ENCODE measurements at regions not wholly inside any gene's neighbourhood (a gene's known extent, or its start where the extent isn't known, plus 50 kb on each side); places are given as distances from the start of the nearest gene placed in this dataset.

DNA sequence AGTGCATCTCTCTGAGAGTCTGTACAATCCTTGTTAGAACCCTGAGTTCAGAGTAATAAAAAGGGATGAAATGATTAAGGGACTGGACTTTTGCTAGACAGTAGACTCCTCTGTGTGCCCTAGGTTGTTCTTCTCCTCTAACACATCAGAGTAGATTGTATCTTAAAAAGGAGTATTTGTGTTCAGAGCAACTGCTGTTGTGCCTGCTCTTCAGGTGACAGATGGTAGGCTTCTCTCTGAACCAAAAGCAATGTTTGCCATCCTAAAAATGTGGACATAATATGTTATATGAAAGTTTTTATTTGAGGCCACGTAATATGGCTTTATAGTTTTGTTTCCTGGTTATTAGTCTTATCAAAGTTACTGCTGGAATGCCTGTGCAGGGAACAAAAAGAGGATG, 588.6 kb upstream of the FAT1 start:
- TF ChIP-seq POLR2A (IDR thresholded peaks at IDR 0.05) = no peak
- no peak for TF ChIP-seq CTCF (IDR thresholded peaks at IDR 0.05)
- no peak overlapping the region for H3K27ac ChIP-seq
- no peak for ATAC-seq
- H3K36me3 ChIP-seq (replicated peaks in 1 of 2; ENCODE audit: insufficient read depth in 1 of 2, low read depth in 2 of 2) = no peaks in the 10 kb centered on the region
- H3K4me3 ChIP-seq = no peak overlapping the region
- no peaks in the 10 kb centered on the region for H3K9me3 ChIP-seq
- H3K4me1 ChIP-seq = no peaks in the 10 kb centered on the region
- intact Hi-C loops (cut with DNase I) = no loop called here
- WGBS, 2 donors = 65 to 69% methylated on average over 1 of the region's 1 CpG
- DNase-seq = no peak
- no peaks in the 10 kb centered on the region for H3K27me3 ChIP-seq

DNA sequence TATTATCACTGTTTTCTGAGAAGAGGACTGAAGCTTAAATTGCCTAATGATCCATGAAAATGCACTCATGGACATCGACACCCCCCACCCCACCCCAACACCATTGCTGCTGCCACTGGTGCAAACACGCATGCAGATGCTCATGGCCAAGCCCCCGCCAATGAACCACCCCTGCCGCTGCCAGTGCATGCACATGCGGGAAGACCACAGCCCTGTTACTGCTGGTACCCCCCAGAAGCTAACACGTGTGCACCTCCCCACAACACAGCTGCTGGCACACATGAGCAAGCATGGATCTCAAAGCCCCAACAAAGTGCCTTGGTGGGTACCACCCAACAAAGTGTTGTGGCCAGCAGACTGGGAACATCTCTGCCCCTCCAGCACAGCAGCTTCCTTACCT, 594.1 kb upstream of the FAT1 start:
- Histone ChIP-seq H3K36me3 (replicated peaks in 1 of 2; ENCODE audit: insufficient read depth in 1 of 2, low read depth in 2 of 2) (no peaks in the 10 kb centered on the region), H3K4me1 (no peaks in the 10 kb centered on the region), H3K27ac (no peak overlapping the region), H3K9me3 (no peaks in the 10 kb centered on the region), H3K4me3 (no peak overlapping the region), H3K27me3 (no peaks in the 10 kb centered on the region)
- WGBS, 2 donors = 87 to 92% methylated on average over 5 to 6 of the region's 6 CpGs
- intact Hi-C loops (cut with DNase I) = no loop called here
- TF ChIP-seq POLR2A (IDR thresholded peaks at IDR 0.05) (no peak), CTCF (IDR thresholded peaks at IDR 0.05) (no peak)
- no peak for ATAC-seq
- no peak for DNase-seq

GRCh38 chr4:187321711-187322110, 598.1 kb upstream of the FAT1 start:
- 60 to 63% methylated on average over 2 of the region's 2 CpGs for WGBS, 2 donors
- intact Hi-C loops (cut with DNase I) = no loop called here
- no peak for ATAC-seq
- H3K27ac ChIP-seq = no peak overlapping the region
- no peak for DNase-seq
- H3K27me3 ChIP-seq = no peaks in the 10 kb centered on the region
- TF ChIP-seq POLR2A (IDR thresholded peaks at IDR 0.05) (no peak), CTCF (IDR thresholded peaks at IDR 0.05) (no peak)
- no peaks in the 10 kb centered on the region for H3K36me3 ChIP-seq (replicated peaks in 1 of 2; ENCODE audit: insufficient read depth in 1 of 2, low read depth in 2 of 2)
- no peaks in the 10 kb centered on the region for H3K4me1 ChIP-seq
- no peak overlapping the region for H3K4me3 ChIP-seq
- no peaks in the 10 kb centered on the region for H3K9me3 ChIP-seq

DNA sequence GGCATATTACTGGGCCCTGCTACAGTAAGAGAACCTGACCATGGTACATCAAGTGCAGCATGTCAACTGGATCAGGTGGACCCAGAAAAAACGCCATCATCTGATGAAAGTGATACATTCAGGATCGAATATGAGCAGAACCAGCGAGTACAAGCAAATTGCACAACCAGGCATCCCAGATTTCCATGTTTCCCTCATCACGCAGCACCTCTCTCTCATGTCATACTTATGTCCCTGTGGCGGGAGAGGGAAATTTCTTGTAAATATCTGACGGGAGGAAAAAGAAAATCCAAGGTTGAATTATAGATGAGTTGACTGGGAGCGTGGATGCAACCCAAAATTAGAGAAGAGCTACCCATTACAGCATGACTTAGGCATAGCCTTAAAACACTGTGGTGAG, 608.5 kb upstream of the FAT1 start:
- 74 to 87% methylated on average over 7 of the region's 7 CpGs for WGBS, 2 donors
- no peaks in the 10 kb centered on the region for H3K27me3 ChIP-seq
- no peak for TF ChIP-seq POLR2A (IDR thresholded peaks at IDR 0.05)
- no peak for TF ChIP-seq CTCF (IDR thresholded peaks at IDR 0.05)
- no peak overlapping the region for H3K4me3 ChIP-seq
- H3K27ac ChIP-seq = no peak overlapping the region
- H3K4me1 ChIP-seq = no peaks in the 10 kb centered on the region
- H3K9me3 ChIP-seq = no peaks in the 10 kb centered on the region
- no peaks in the 10 kb centered on the region for H3K36me3 ChIP-seq (replicated peaks in 1 of 2; ENCODE audit: insufficient read depth in 1 of 2, low read depth in 2 of 2)
- DNase-seq = no peak
- intact Hi-C loops (cut with DNase I) = no loop called here
- ATAC-seq = no peak

GRCh38 chr4:187333151-187333550, 609.5 kb upstream of the FAT1 start:
- H3K9me3 ChIP-seq = no peaks in the 10 kb centered on the region
- no peaks in the 10 kb centered on the region for H3K27me3 ChIP-seq
- no peak overlapping the region for H3K27ac ChIP-seq
- no peaks in the 10 kb centered on the region for H3K4me1 ChIP-seq
- TF ChIP-seq POLR2A (IDR thresholded peaks at IDR 0.05) (no peak), CTCF (IDR thresholded peaks at IDR 0.05) (no peak)
- 81 to 87% methylated on average over 4 of the region's 4 CpGs for WGBS, 2 donors
- intact Hi-C loops (cut with DNase I) = no loop called here
- ATAC-seq (no peak), DNase-seq (no peak)
- no peak overlapping the region for H3K4me3 ChIP-seq
- no peaks in the 10 kb centered on the region for H3K36me3 ChIP-seq (replicated peaks in 1 of 2; ENCODE audit: insufficient read depth in 1 of 2, low read depth in 2 of 2)

Data from body of pancreas (tissue), 4 donors.